GM12872 (cell line): ENCODE measurements at regions not wholly inside any gene's neighbourhood (a gene's known extent, or its start where the extent isn't known, plus 50 kb on each side); places are given as distances from the start of the nearest gene placed in this dataset.

Source experiments
- CTCF ChIP-seq: IDR thresholded peaks from 3 replicates; pipeline ENCODE4 v1.5.1; 2011; ENCODE audit warnings: low read depth, mild to moderate bottlenecking, low read length, moderate library complexity; ENCODE audit not compliant: insufficient read depth

- TF ChIP-seq CTCF, result no peak
Measured at GRCh38 chr3:145290010-145290409, 871.0 kb downstream of the PLOD2 start.

GRCh38 chr3:145294572-145294971 lies 866.4 kb downstream of the PLOD2 start:
- TF ChIP-seq CTCF, result no peak

- no peak for TF ChIP-seq CTCF
Measured at GRCh38 chr3:145307272-145307671, 853.7 kb downstream of the PLOD2 start.

- no peak for TF ChIP-seq CTCF
Measured at GRCh38 chr3:145313751-145314150, 847.2 kb downstream of the PLOD2 start.

GRCh38 chr3:145326666-145327065 lies 834.3 kb downstream of the PLOD2 start:
- no peak for TF ChIP-seq CTCF

- no peak for TF ChIP-seq CTCF
Measured at GRCh38 chr3:145333931-145334330, 827.1 kb downstream of the PLOD2 start.

- no peak for TF ChIP-seq CTCF
Measured at GRCh38 chr3:145355206-145355605, 805.8 kb downstream of the PLOD2 start.

- TF ChIP-seq CTCF, result no peak
Measured at GRCh38 chr3:145357453-145357852, 803.5 kb downstream of the PLOD2 start.
